Muscle layer of duodenum (tissue), 2 donors: ENCODE measurements at regions not wholly inside any gene's neighbourhood (a gene's known extent, or its start where the extent isn't known, plus 50 kb on each side); places are given as distances from the start of the nearest gene placed in this dataset.

Experiments
- H3K27ac ChIP-seq: one replicate; pipeline ENCODE4 v1.7.0; 2013; ENCODE audit warnings: mild to moderate bottlenecking, low read length
- H3K27me3 ChIP-seq: one replicate; pipeline ENCODE4 v1.7.0; 2013; ENCODE audit warnings: low read depth, mild to moderate bottlenecking, control low read depth, low read length
- H3K36me3 ChIP-seq, 2 donors: one replicate each; pipeline ENCODE4 v1.7.0; 2013; ENCODE audit warnings: low read length in 2 of 2, control low read depth in 1 of 2, mild to moderate bottlenecking in 1 of 2; ENCODE audit not compliant: insufficient read depth in 2 of 2, control insufficient read depth in 1 of 2
- H3K4me1 ChIP-seq, 2 donors: one replicate each; pipeline ENCODE4 v1.7.0; 2013; ENCODE audit warnings: low read length in 2 of 2, mild to moderate bottlenecking in 2 of 2, control low read depth in 1 of 2, moderate library complexity in 1 of 2; ENCODE audit not compliant: insufficient read depth in 2 of 2, control insufficient read depth in 1 of 2
- H3K4me3 ChIP-seq, 2 donors: one replicate each; pipeline ENCODE4 v1.7.0; 2013; ENCODE audit warnings: low read length in 2 of 2, low read depth in 1 of 2, mild to moderate bottlenecking in 1 of 2
- H3K9me3 ChIP-seq, 2 donors: one replicate each; pipeline ENCODE4 v1.7.0; 2013; ENCODE audit warnings: low read length in 2 of 2, control low read depth in 1 of 2, mild to moderate bottlenecking in 1 of 2; ENCODE audit not compliant: control insufficient read depth in 1 of 2
- donor health status: healthy.

DNA sequence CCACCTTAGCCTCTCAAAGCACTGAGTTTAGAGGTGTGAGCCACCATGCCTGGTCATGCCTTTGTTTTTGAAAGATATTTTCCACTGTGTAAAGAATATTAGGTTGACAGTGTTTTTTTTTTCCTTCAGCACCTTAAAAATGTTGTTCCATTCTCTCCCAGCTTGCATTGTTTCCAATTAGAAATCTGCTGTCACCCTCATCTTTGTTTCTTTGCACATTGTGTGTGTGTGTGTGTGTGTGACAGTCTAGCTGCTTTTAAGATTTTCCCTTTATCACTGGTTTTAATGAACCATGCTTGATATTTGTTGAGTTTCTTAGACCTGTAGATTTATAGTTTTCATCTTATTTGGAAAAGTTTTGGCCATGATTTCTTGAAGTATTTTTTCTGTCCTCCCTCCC is 79.0 kb upstream of the NKX1-1 start:
- Histone ChIP-seq H3K27me3 (no peaks in the 10 kb centered on the region), H3K4me1 (no peaks in the 10 kb centered on the region), H3K4me3 (no peak overlapping the region), H3K27ac (no peak overlapping the region), H3K9me3 (peaks cover 32 to 43% of the 10 kb centered on the region in 2 donors), H3K36me3 (no peaks in the 10 kb centered on the region)

DNA sequence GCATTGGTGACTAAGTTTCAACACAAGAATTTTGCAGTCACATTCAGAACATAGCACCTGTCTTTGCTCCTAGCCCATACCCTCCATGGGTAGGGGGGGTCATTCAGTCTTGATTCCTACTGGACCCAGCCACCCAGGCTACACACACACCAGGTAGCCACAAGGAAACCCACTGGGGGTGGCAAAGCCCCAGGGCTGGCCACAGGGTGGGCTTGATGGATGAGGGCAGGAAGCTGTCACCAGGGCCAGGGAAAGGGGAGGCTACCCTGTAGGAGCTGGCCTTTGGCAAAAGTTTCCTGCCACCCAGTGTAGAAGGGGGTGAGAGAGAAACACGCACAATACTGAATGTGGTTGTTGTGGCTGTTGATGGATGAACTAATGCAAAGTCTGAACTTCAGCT is 74.5 kb upstream of the NKX1-1 start:
- Histone ChIP-seq H3K9me3 (peaks cover 34 to 45% of the 10 kb centered on the region in 2 donors), H3K4me3 (peak overlapping the region in 1 of 2 donors; percentile 25), H3K27ac (no peak overlapping the region), H3K36me3 (no peaks in the 10 kb centered on the region), H3K4me1 (no peaks in the 10 kb centered on the region), H3K27me3 (no peaks in the 10 kb centered on the region)

DNA sequence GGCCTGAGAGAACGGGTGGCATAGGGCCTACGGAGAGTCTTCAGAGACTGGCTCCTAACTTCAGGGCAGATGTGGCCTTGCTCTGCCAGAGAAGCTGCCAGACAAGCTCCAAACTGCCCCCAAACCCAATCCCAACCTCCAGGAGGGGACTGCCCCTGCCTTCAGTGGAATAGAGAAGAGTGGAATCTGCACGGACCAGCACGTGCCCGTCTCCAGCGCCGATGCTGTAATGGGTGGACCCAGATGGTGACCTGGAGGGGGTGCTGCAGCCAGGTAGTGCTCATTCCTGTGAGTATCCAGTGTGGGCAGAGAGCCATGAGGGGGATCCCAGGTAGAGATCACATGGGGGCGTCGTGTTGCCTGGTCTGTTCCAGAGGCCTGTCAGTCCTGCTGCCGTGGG is 73.2 kb upstream of the NKX1-1 start:
- Histone ChIP-seq H3K27ac (no peak overlapping the region), H3K9me3 (peaks cover 27 to 34% of the 10 kb centered on the region in 2 donors), H3K4me3 (no peak overlapping the region), H3K4me1 (no peaks in the 10 kb centered on the region), H3K27me3 (no peaks in the 10 kb centered on the region), H3K36me3 (no peaks in the 10 kb centered on the region)

DNA sequence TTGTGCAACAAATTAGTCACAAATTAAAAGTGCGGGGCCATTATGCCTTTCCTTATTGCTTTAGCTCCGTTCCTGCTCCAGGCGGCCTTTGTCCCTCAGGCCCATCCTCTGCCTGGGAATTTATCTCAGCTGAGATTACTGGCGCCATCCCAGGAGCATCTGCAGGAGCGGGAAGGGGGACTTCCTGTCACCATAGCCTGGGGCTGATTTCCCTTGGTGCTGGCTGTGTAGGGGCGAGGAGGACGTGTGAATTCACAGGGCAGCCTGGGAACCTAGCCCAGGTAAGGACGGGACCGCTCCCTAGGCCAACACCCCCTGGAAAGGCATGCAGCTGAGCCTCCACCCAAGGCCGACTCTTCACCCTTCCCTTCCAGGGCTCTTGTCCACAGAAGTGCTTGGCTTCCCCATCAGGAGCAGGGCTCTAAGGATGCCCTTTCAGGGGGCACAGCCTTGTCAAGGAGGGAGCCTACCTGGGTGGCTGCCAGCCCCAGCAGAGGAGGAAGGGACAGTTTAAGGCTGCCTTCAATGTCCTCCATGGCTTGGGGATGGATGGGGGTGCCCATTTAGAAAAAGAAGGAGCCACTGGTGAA is 72.6 kb upstream of the NKX1-1 start:
- peaks cover 21 to 31% of the 10 kb centered on the region in 2 donors for H3K9me3 ChIP-seq
- H3K4me3 ChIP-seq: no peak overlapping the region
- H3K36me3 ChIP-seq: no peaks in the 10 kb centered on the region
- no peak overlapping the region for H3K27ac ChIP-seq
- no peaks in the 10 kb centered on the region for H3K4me1 ChIP-seq
- H3K27me3 ChIP-seq: no peaks in the 10 kb centered on the region

- no peaks in the 10 kb centered on the region for H3K36me3 ChIP-seq
- peaks cover 19 to 30% of the 10 kb centered on the region in 2 donors for H3K9me3 ChIP-seq
- no peak overlapping the region for H3K27ac ChIP-seq
- H3K4me1 ChIP-seq: peaks cover 0 to 4% of the 10 kb centered on the region in 2 donors
- no peak overlapping the region for H3K4me3 ChIP-seq
- no peaks in the 10 kb centered on the region for H3K27me3 ChIP-seq
Observed at GRCh38 chr4:1477045-1477840, 71.0 kb upstream of the NKX1-1 start.

DNA sequence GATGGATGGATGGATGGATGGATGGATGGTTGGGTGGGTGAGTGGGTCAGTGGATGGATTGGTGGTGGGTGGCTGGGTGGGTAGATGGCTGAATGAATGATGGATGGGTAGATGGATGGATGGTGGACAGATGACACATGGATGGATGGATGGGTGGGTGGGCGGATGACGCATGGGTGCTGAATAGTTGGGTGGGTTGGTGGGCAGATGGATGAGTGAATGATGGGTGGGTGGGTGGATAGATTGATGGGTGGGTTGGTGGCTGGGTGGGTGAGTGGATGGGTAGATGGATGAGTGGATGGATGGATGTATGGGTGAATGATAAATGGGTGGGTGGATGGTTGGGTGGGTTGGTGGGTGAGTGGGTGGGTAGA is 69.9 kb upstream of the NKX1-1 start:
- no peak overlapping the region for H3K4me3 ChIP-seq
- H3K9me3 ChIP-seq: peaks cover 14 to 20% of the 10 kb centered on the region in 2 donors
- peaks cover 0 to 11% of the 10 kb centered on the region in 2 donors for H3K4me1 ChIP-seq
- H3K36me3 ChIP-seq: no peaks in the 10 kb centered on the region
- no peak overlapping the region for H3K27ac ChIP-seq
- H3K27me3 ChIP-seq: no peaks in the 10 kb centered on the region

- Histone ChIP-seq H3K4me3 (no peak overlapping the region), H3K9me3 (peaks cover 9 to 14% of the 10 kb centered on the region in 2 donors), H3K27ac (no peak overlapping the region), H3K36me3 (no peaks in the 10 kb centered on the region), H3K27me3 (no peaks in the 10 kb centered on the region), H3K4me1 (peaks cover 0 to 11% of the 10 kb centered on the region in 2 donors)
Observed at GRCh38 chr4:1475277-1476139, 69.3 kb upstream of the NKX1-1 start.

GRCh38 chr4:1474126-1475090 is 68.2 kb upstream of the NKX1-1 start:
- Histone ChIP-seq H3K36me3 (no peaks in the 10 kb centered on the region), H3K9me3 (peaks cover 0 to 3% of the 10 kb centered on the region in 2 donors), H3K4me1 (peaks cover 0 to 11% of the 10 kb centered on the region in 2 donors), H3K27ac (no peak overlapping the region), H3K27me3 (no peaks in the 10 kb centered on the region), H3K4me3 (no peak overlapping the region)

GRCh38 chr4:1473718-1474117 is 67.5 kb upstream of the NKX1-1 start:
- Histone ChIP-seq H3K27me3 (no peaks in the 10 kb centered on the region), H3K4me3 (no peak overlapping the region), H3K27ac (no peak overlapping the region), H3K4me1 (peaks cover 0 to 11% of the 10 kb centered on the region in 2 donors), H3K36me3 (no peaks in the 10 kb centered on the region), H3K9me3 (peaks cover 0 to 2% of the 10 kb centered on the region in 2 donors)

- no peaks in the 10 kb centered on the region for H3K36me3 ChIP-seq
- H3K4me3 ChIP-seq: no peak overlapping the region
- H3K9me3 ChIP-seq: peaks cover 0 to 2% of the 10 kb centered on the region in 2 donors
- no peak overlapping the region for H3K27ac ChIP-seq
- H3K4me1 ChIP-seq: peaks cover 0 to 11% of the 10 kb centered on the region in 2 donors
- no peaks in the 10 kb centered on the region for H3K27me3 ChIP-seq
Observed at GRCh38 chr4:1472911-1473518, 66.8 kb upstream of the NKX1-1 start.
